ENCODE measurements at regions not wholly inside any gene's neighbourhood (a gene's known extent, or its start where the extent isn't known, plus 50 kb on each side); places are given as distances from the start of the nearest gene placed in this dataset.

DNA sequence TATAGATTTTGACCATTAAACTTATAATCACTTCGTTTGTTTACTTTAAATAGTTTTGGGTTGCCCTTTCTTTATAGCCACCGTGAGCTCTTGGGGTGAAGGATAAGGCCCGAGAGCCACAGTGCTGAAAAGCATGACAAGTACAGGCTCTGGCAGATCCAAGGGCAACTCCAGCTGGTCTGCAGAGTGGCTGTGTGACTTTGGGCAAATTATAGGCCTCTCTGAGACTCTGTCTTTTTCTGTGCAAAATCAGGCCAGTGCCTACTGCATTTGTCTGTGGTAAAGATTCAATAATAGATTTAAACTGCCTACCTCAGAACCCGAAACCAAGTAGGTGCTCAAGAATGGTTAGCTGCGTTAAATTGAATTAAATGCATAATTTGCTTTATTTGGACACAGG, 511.3 kb downstream of the QKI start:
- TF ChIP-seq CTCF (IDR thresholded peaks at IDR 0.05; ENCODE audit: low read depth, low read length), result no peak
- no peak for TF ChIP-seq EZH2phosphoT487 (IDR thresholded peaks at IDR 0.05; ENCODE audit: low read depth)
